Spinal cord (tissue), 9 donors: ENCODE measurements at regions not wholly inside any gene's neighbourhood (a gene's known extent, or its start where the extent isn't known, plus 50 kb on each side); places are given as distances from the start of the nearest gene placed in this dataset.
A peak's percentile ranks its signal among the peaks of the same experiment; 100 is the strongest.

Experiments
- DNase-seq, 6 donors: peaks; one replicate each; pipeline versions ENCODE4 v3.0.0 to v3.0.0-alpha.2; 2013 to 2015; ENCODE audit warnings: low spot score in 6 of 6, low read depth in 4 of 6
- H3K27ac ChIP-seq: one replicate; pipeline ENCODE4 v1.5.1; 2013; ENCODE audit warnings: low read depth, low read length, control low read depth
- H3K27me3 ChIP-seq: one replicate; pipeline ENCODE4 v1.6.1; 2013; ENCODE audit warnings: low read length; ENCODE audit not compliant: control insufficient read depth, insufficient read depth
- H3K36me3 ChIP-seq: one replicate; pipeline ENCODE4 v1.6.1; 2013; ENCODE audit warnings: low read length; ENCODE audit not compliant: control insufficient read depth, insufficient read depth
- H3K4me1 ChIP-seq: one replicate; pipeline ENCODE4 v1.6.1; 2013; ENCODE audit warnings: low read length; ENCODE audit not compliant: control insufficient read depth, insufficient read depth
- H3K4me3 ChIP-seq: one replicate; pipeline ENCODE4 v1.5.1; 2013; ENCODE audit warnings: low read depth, low read length, control low read depth
- H3K9me3 ChIP-seq: one replicate; pipeline ENCODE4 v1.6.1; 2013; ENCODE audit warnings: low read length; ENCODE audit not compliant: control insufficient read depth, insufficient read depth
- WGBS: methylation state at CpG from one replicate; pipeline ENCODE4 v1.1.5; 2013; ENCODE audit warnings: missing lambda C conversion rate; ENCODE audit not compliant: insufficient coverage; 5-methylcytosine and 5-hydroxymethylcytosine counted together
- donor health status: healthy.

DNA sequence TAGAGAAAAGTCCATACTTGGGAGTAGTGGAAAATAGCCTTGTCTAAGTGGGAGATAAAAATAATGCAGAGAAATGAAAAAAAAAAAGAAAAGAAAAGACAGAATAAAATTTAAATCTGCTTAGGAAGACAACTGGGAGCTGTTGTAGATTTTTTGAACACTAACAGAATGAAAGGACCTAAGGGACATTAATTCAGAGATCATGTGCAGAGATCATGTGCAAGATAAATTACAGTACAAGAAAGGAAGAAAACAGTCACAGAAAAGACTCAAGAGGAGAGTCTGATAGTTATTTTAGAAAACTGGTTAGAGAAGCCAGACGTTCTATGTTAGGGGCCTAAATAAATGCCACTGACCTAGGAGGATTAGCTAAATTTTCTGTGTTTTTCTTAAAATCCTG is 1226.8 kb upstream of the NUDT12 start:
- Histone ChIP-seq H3K27ac (no peak overlapping the region), H3K9me3 (no peaks in the 10 kb centered on the region), H3K4me3 (no peak overlapping the region), H3K4me1 (no peaks in the 10 kb centered on the region), H3K27me3 (no peaks in the 10 kb centered on the region), H3K36me3 (no peaks in the 10 kb centered on the region)
- WGBS = no CpG with 5 or more reads among the region's 1 CpG
- no peak for DNase-seq

DNA sequence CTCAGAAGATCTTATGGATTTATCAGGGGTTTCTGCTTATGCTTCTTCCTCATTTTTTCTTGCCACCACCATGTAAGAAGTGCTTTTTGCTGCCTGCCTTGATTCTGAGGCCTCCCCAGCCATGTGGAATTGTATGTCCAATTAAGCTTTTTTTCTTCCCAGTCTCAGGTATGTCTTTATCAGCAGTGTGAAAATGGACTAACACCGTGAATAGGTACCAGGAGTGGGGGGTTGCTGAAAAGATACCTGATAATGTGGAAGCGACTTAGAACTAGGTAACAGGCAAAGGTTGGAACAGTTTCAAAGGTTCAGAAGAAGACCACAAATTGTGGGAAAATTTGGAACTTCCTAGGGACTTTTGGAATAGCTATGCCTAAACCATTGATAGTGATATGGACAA is 1222.5 kb upstream of the NUDT12 start:
- no peaks in the 10 kb centered on the region for H3K36me3 ChIP-seq
- H3K4me1 ChIP-seq = no peaks in the 10 kb centered on the region
- H3K27ac ChIP-seq = no peak overlapping the region
- H3K27me3 ChIP-seq = no peaks in the 10 kb centered on the region
- H3K4me3 ChIP-seq = no peak overlapping the region
- no peaks in the 10 kb centered on the region for H3K9me3 ChIP-seq
- no peak for DNase-seq
- WGBS = 100% methylated on average over 2 of the region's 2 CpGs

DNA sequence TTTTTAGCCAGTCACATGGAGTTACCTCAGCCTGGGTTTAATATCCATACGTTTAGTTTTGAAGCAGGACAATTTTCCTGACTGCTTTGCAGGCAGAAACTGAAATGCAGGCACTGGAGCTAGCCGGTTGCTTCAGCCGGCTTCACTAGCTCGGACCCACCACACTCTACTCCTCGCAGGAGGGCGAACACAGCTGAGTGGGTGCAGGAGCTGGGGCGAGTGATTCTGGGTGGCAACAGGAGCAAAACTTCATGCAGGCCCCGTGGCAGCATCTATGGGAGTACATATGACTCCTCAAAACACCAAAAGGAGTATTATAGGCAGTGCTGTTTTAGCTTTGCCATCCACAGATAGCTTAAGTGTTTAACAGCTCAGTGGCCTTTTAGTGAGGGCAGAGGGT is 1211.8 kb upstream of the NUDT12 start:
- Histone ChIP-seq H3K27me3 (no peaks in the 10 kb centered on the region), H3K36me3 (no peaks in the 10 kb centered on the region), H3K27ac (no peak overlapping the region), H3K4me1 (no peaks in the 10 kb centered on the region), H3K4me3 (no peak overlapping the region), H3K9me3 (no peaks in the 10 kb centered on the region)
- WGBS = 100% methylated on average over 5 of the region's 8 CpGs
- DNase-seq = no peak

DNA sequence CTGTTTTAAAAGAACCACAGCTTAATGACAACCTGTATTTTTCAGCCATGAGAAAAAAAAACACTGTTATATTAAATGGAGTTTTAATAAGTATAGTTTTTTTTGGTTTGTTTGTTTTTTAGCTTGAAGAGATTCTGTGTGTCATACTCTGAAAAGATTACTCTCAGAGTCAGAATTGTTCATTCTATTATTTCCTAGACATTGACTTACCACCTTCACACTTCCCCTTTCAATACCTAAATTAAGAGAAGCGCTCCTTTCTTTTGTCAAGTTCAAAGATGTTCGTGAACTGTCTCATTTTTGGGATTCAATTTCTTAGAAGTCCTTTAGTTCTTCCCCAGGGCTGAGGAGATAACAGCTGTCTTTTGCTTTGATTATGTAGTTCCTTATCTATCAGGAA is 1201.6 kb upstream of the NUDT12 start:
- H3K9me3 ChIP-seq = no peaks in the 10 kb centered on the region
- no peaks in the 10 kb centered on the region for H3K36me3 ChIP-seq
- H3K4me3 ChIP-seq = no peak overlapping the region
- no CpG with 5 or more reads among the region's 2 CpGs for WGBS
- DNase-seq = no peak
- no peaks in the 10 kb centered on the region for H3K27me3 ChIP-seq
- H3K27ac ChIP-seq = no peak overlapping the region
- H3K4me1 ChIP-seq = no peaks in the 10 kb centered on the region

DNA sequence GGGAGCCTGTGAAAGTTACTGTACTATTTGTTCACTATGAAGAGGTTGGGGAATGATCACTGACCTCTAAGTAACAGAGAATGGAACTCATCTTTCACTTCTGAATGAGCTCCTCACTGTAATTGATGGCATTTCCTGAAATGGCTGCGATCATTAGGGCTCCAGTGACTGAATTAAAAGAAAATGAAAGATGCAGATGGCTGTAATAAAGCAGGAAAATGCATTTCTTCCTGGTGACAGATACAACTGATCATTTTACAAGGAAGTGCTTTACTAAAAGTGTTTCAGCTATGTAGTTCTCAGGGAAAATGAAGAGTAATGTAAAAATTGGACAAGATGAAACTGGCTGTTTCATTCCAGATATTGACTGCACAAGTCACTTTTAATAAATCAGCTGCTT is 1200.6 kb upstream of the NUDT12 start:
- no peaks in the 10 kb centered on the region for H3K9me3 ChIP-seq
- no peak overlapping the region for H3K4me3 ChIP-seq
- no peaks in the 10 kb centered on the region for H3K27me3 ChIP-seq
- H3K4me1 ChIP-seq = no peaks in the 10 kb centered on the region
- H3K27ac ChIP-seq = no peak overlapping the region
- no CpG with 5 or more reads among the region's 1 CpG for WGBS
- no peaks in the 10 kb centered on the region for H3K36me3 ChIP-seq
- peak in 1 of 6 donors; percentile 71 for DNase-seq

DNA sequence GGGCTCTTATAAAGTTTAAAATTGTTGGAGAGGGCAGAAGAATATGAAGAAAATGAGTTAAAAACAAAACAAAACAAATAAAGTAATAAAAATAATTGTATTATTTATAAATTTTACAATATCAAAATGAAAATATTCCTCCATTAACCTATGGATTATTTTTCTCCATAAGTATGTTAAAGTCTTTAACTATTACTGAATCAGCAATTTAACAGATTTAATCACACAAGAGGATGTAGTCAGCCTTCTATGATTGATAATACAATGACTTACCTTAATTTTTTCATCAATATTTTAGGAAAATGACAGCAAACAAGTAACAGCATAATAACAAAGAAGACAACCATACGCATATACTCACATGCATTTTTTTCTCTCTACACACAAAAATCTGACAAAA is 1195.3 kb upstream of the NUDT12 start:
- no peaks in the 10 kb centered on the region for H3K9me3 ChIP-seq
- no peaks in the 10 kb centered on the region for H3K36me3 ChIP-seq
- H3K4me3 ChIP-seq = no peak overlapping the region
- H3K27ac ChIP-seq = no peak overlapping the region
- WGBS = no CpG with 5 or more reads among the region's 1 CpG
- no peak for DNase-seq
- H3K27me3 ChIP-seq = no peaks in the 10 kb centered on the region
- H3K4me1 ChIP-seq = no peaks in the 10 kb centered on the region

DNA sequence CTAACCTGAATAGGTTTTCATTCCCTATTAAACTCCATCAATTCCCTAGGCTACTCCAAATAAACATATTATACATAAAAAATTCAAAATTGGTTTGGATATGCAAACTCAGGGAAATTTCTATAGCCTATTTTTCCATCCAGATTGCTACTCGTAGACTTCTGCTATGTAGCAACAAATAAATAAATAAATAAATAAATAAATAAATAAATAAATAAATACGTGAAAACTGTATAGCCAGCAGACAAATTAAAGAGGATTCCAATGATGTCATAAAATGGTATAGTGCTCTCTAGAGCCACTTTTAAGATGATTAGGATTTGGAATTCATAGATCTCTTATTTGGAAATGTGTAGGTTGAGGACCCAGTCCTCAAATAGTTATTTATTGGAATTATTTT is 1193.2 kb upstream of the NUDT12 start:
- H3K4me3 ChIP-seq = no peak overlapping the region
- H3K36me3 ChIP-seq = no peaks in the 10 kb centered on the region
- no peaks in the 10 kb centered on the region for H3K4me1 ChIP-seq
- no peak overlapping the region for H3K27ac ChIP-seq
- H3K27me3 ChIP-seq = no peaks in the 10 kb centered on the region
- no peaks in the 10 kb centered on the region for H3K9me3 ChIP-seq
- no peak for DNase-seq
- WGBS = no CpG with 5 or more reads among the region's 2 CpGs

DNA sequence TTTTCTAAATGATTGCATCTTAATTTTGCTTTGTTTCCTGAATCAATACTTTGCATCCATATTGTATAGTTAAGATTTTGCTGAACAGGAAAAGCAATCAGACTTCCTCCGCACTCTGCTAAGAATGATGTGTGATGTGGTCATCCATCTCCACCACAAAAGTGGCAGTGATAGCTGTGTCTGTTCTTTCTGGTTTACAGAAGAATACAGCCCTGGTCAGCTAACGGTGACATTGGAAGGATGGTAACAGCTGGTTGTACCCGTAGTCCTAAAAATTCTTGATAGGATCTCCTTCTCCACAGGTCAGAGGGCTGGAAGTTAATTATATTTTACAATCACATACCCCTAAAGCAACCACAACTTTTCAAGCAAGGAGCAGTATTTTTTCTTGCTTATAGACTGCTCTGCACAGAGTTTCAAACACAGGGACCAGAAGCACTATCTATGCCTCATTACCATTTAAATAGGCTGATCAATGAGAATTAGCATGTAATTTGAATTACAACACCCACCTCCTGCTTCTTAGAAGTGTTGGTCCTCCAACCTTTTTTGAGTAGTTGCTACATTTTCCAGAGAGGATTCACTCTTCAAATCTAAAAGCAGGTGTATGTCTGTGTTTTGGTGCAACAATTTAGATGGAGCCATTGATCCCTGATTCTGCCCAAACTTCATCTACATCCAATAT is 1191.9 kb upstream of the NUDT12 start:
- Histone ChIP-seq H3K27ac (no peak overlapping the region), H3K9me3 (no peaks in the 10 kb centered on the region), H3K4me1 (no peaks in the 10 kb centered on the region), H3K36me3 (no peaks in the 10 kb centered on the region), H3K27me3 (no peaks in the 10 kb centered on the region), H3K4me3 (no peak overlapping the region)
- no peak for DNase-seq
- WGBS = no CpG with 5 or more reads among the region's 3 CpGs

DNA sequence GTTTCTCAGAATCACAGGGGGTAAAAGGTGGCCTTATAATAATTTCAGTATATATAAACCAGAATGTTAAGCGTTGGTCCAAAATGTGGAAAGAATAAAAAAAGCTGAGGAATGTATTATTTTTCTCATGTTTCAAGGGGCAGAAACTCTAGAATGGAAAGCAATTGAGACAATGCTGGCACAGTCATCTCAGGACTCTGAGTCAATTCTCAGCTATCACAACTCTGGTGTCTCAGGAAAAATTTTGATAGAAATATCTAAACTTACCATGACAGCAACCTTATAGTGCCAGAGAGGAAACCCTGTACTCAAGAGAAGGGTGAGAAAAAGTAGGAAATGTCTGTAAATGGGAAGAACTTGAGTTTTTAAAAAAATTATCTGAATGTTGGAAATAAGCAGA is 1189.4 kb upstream of the NUDT12 start:
- no peak overlapping the region for H3K27ac ChIP-seq
- no CpG with 5 or more reads among the region's 1 CpG for WGBS
- no peak overlapping the region for H3K4me3 ChIP-seq
- H3K36me3 ChIP-seq = no peaks in the 10 kb centered on the region
- no peaks in the 10 kb centered on the region for H3K9me3 ChIP-seq
- no peaks in the 10 kb centered on the region for H3K27me3 ChIP-seq
- H3K4me1 ChIP-seq = no peaks in the 10 kb centered on the region
- no peak for DNase-seq

DNA sequence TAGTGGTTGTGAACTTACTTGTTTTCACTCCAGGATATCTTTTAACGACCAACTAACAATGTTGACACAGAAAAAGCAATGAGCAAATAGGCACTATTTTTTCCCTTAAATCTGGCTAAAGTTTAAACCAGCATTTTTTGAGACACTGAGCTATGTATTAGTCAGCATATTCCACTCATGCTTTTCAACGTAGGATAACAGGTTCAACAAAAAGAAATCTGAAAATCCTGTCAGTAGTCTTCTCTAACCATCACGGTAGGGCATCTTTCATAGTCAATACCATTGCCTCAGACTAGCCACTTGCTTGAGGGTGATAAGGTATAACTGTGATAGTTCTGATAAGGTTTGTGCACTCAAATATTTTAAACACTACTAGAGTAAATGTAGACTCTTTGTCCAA is 1177.3 kb upstream of the NUDT12 start:
- Histone ChIP-seq H3K27ac (no peak overlapping the region), H3K4me1 (no peaks in the 10 kb centered on the region), H3K4me3 (no peak overlapping the region), H3K27me3 (no peaks in the 10 kb centered on the region), H3K9me3 (no peaks in the 10 kb centered on the region), H3K36me3 (no peaks in the 10 kb centered on the region)
- no CpG with 5 or more reads among the region's 3 CpGs for WGBS
- no peak for DNase-seq
